ENCODE measurements at regions not wholly inside any gene's neighbourhood (a gene's known extent, or its start where the extent isn't known, plus 50 kb on each side); places are given as distances from the start of the nearest gene placed in this dataset.

DNA sequence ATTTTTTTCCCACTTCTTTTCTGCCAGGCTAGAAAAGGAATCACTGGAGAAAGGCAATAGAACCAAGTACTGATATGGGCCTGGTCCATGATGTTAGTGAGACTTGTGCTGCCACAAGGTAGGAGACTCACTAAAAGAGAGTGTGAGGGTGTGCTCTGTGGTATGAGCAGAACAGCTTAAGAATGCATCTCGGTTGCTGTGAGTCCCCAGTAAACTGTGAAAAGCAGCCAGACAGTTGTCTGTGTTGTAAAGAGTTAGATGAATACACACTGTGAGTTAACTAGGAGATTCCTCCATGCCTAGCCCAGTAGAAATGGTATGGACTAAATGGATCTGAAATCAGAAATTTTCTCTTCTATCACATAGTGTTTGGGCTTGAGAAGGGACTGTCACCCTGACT lies 1177.3 kb upstream of the MIR17HG start:
- Histone ChIP-seq H3K9me2 (ENCODE audit: insufficient read depth) (no peaks in the 10 kb centered on the region; the same call in 1 of the 2 replicates), H2AFZ (peak overlapping the region; percentile 38; the same call in 1 of the 2 replicates), H4K20me1 (replicated peaks; ENCODE audit: insufficient read depth) (no peaks in the 10 kb centered on the region), H3K36me3 (ENCODE audit: insufficient read depth) (no peaks in the 10 kb centered on the region), H3K4me3 (no peak overlapping the region), H3K79me2 (replicated peaks; ENCODE audit: insufficient read depth) (no peaks in the 10 kb centered on the region), H3K4me2 (no peak overlapping the region), H3K4me1 (ENCODE audit: insufficient read depth) (no peaks in the 10 kb centered on the region), H3K27ac (ENCODE audit: low read depth) (no peak overlapping the region), H3K27me3 (ENCODE audit: insufficient read depth) (no peaks in the 10 kb centered on the region), H3F3A (replicated peaks; ENCODE audit: low read depth) (no peaks in the 10 kb centered on the region)
- Mint-ChIP-seq H3K4me3 (no peak overlapping the region), H3K4me1 (peaks cover 8% of the 10 kb centered on the region; the same call in 2 of the 3 replicates), H3K36me3 (ENCODE audit: low read depth) (no peaks in the 10 kb centered on the region), H3K9me3 (no peaks in the 10 kb centered on the region), H3K27me3 (ENCODE audit: insufficient read depth, low read depth, poor library complexity) (no peaks in the 10 kb centered on the region), H3K27ac (no peak overlapping the region)
- ATAC-seq (no peak; the same call in 2 of the 3 replicates), DNase-seq (ENCODE audit: low spot score) (no peak)
- TF ChIP-seq CTCF (conservative IDR thresholded peaks at IDR 0.05; ENCODE audit: low read depth in 2 of 2) (no peak), ZNF462 (CRISPR knock-in tag; IDR thresholded peaks at IDR 0.05) (no peak), EZH2 (IDR thresholded peaks at IDR 0.05; ENCODE audit: low read depth, unreplicated experiment) (no peak), ZNF331 (CRISPR knock-in tag; IDR thresholded peaks at IDR 0.05; ENCODE audit: low read depth) (no peak), JUNB (IDR thresholded peaks at IDR 0.05; ENCODE audit: unreplicated experiment) (no peak), EZH2phosphoT487 (IDR thresholded peaks at IDR 0.05; ENCODE audit: unreplicated experiment) (no peak), ZNF114 (CRISPR knock-in tag; IDR thresholded peaks at IDR 0.05) (no peak), NANOG (IDR thresholded peaks at IDR 0.05; ENCODE audit: borderline replicate concordance) (no peak)
- TF ChIP-seq, protein P1, sequence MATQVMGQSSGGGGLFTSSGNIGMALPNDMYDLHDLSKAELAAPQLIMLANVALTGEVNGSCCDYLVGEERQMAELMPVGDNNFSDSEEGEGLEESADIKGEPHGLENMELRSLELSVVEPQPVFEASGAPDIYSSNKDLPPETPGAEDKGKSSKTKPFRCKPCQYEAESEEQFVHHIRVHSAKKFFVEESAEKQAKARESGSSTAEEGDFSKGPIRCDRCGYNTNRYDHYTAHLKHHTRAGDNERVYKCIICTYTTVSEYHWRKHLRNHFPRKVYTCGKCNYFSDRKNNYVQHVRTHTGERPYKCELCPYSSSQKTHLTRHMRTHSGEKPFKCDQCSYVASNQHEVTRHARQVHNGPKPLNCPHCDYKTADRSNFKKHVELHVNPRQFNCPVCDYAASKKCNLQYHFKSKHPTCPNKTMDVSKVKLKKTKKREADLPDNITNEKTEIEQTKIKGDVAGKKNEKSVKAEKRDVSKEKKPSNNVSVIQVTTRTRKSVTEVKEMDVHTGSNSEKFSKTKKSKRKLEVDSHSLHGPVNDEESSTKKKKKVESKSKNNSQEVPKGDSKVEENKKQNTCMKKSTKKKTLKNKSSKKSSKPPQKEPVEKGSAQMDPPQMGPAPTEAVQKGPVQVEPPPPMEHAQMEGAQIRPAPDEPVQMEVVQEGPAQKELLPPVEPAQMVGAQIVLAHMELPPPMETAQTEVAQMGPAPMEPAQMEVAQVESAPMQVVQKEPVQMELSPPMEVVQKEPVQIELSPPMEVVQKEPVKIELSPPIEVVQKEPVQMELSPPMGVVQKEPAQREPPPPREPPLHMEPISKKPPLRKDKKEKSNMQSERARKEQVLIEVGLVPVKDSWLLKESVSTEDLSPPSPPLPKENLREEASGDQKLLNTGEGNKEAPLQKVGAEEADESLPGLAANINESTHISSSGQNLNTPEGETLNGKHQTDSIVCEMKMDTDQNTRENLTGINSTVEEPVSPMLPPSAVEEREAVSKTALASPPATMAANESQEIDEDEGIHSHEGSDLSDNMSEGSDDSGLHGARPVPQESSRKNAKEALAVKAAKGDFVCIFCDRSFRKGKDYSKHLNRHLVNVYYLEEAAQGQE (IDR thresholded peaks at IDR 0.05; ENCODE audit: unreplicated experiment): no peak
- TF ChIP-seq, protein P2, sequence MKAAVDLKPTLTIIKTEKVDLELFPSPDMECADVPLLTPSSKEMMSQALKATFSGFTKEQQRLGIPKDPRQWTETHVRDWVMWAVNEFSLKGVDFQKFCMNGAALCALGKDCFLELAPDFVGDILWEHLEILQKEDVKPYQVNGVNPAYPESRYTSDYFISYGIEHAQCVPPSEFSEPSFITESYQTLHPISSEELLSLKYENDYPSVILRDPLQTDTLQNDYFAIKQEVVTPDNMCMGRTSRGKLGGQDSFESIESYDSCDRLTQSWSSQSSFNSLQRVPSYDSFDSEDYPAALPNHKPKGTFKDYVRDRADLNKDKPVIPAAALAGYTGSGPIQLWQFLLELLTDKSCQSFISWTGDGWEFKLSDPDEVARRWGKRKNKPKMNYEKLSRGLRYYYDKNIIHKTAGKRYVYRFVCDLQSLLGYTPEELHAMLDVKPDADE (IDR thresholded peaks at IDR 0.05): no peak

Measured in GM23338 (cell line).